Naive B cell (primary cell): ENCODE measurements at regions not wholly inside any gene's neighbourhood (a gene's known extent, or its start where the extent isn't known, plus 50 kb on each side); places are given as distances from the start of the nearest gene placed in this dataset.
A peak's percentile ranks its signal among the peaks of the same experiment; 100 is the strongest.
"Not testable (repeated sequence)": the region's sequence is repeated elsewhere in the genome, so short reads cannot be mapped to it uniquely, and the experiment has no call there.

Source experiments
- ATAC-seq, 2 donors: fragments of 150-1000 bp; cut with Tn5 transposase; 2 replicates each; pipeline ENCODE4 v1.10.0; 2021; ENCODE audit warnings: low read depth in 2 of 2, mild to moderate bottlenecking in 2 of 2, moderate library complexity in 2 of 2
- DNase-seq: peaks from one replicate; pipeline ENCODE4 v3.0.0; 2022
- H3K27ac Mint-ChIP-seq, 6 donors: one replicate each; pipeline ENCODE4 v1.8.0; 2020 to 2022; ENCODE audit warnings: mild to moderate bottlenecking in 6 of 6, mixed read lengths in 6 of 6, moderate library complexity in 5 of 6, inconsistent platforms in 2 of 6
- H3K27me3 Mint-ChIP-seq, 3 donors: one replicate each; pipeline ENCODE4 v1.8.0; 2021 to 2022; ENCODE audit warnings: mixed read lengths in 3 of 3, mild to moderate bottlenecking in 1 of 3
- H3K36me3 Mint-ChIP-seq, 2 donors: one replicate each; pipeline ENCODE4 v1.8.0; 2020 to 2022; ENCODE audit warnings: mixed read lengths in 2 of 2, inconsistent platforms in 1 of 2, mild to moderate bottlenecking in 1 of 2
- H3K4me1 Mint-ChIP-seq, 3 donors: one replicate each; pipeline ENCODE4 v1.8.0; 2020 to 2022; ENCODE audit warnings: mixed read lengths in 3 of 3, inconsistent platforms in 1 of 3, mild to moderate bottlenecking in 1 of 3, moderate library complexity in 1 of 3
- H3K4me3 Mint-ChIP-seq, 8 donors: one replicate each; pipeline ENCODE4 v1.8.0; 2020 to 2022; ENCODE audit warnings: mild to moderate bottlenecking in 8 of 8, mixed read lengths in 8 of 8, moderate library complexity in 8 of 8, inconsistent platforms in 2 of 8
- H3K9me3 Mint-ChIP-seq, 7 donors: one replicate each; pipeline ENCODE4 v1.8.0; 2020 to 2022; ENCODE audit warnings: mixed read lengths in 7 of 7, mild to moderate bottlenecking in 5 of 7, inconsistent platforms in 2 of 7, moderate library complexity in 1 of 7

- not testable (repeated sequence) for H3K27me3 Mint-ChIP-seq, ATAC-seq, H3K27ac Mint-ChIP-seq, H3K4me3 Mint-ChIP-seq, H3K36me3 Mint-ChIP-seq, H3K4me1 Mint-ChIP-seq, DNase-seq
- peaks cover 8 to 38% (median 14%) of the 10 kb centered on the region in 7 donors for H3K9me3 Mint-ChIP-seq
Measured at GRCh38 chr2:132360964-132361363, 55.6 kb upstream of the GPR39 start.

GRCh38 chr2:132361498-132361897, 55.1 kb upstream of the GPR39 start:
- H3K27me3 Mint-ChIP-seq, H3K4me1 Mint-ChIP-seq, H3K27ac Mint-ChIP-seq, DNase-seq, H3K36me3 Mint-ChIP-seq, H3K4me3 Mint-ChIP-seq, ATAC-seq: not testable (repeated sequence)
- peaks cover 8 to 42% (median 14%) of the 10 kb centered on the region in 7 donors for H3K9me3 Mint-ChIP-seq

- not testable (repeated sequence) for ATAC-seq, H3K4me3 Mint-ChIP-seq, H3K27ac Mint-ChIP-seq, H3K36me3 Mint-ChIP-seq, H3K27me3 Mint-ChIP-seq, DNase-seq, H3K4me1 Mint-ChIP-seq
- H3K9me3 Mint-ChIP-seq: peaks cover 8 to 42% (median 14%) of the 10 kb centered on the region in 7 donors
Measured at GRCh38 chr2:132363352-132363751, 53.3 kb upstream of the GPR39 start.

- not testable (repeated sequence) for ATAC-seq, H3K4me1 Mint-ChIP-seq, H3K36me3 Mint-ChIP-seq, DNase-seq, H3K27me3 Mint-ChIP-seq, H3K4me3 Mint-ChIP-seq
- Mint-ChIP-seq H3K9me3 (peaks cover 5 to 34% (median 13%) of the 10 kb centered on the region in 7 donors), H3K27ac (peak overlapping the region in 1 of 6 donors; percentile 59)
Measured at GRCh38 chr2:132365963-132366362, 50.6 kb upstream of the GPR39 start.

- no peak overlapping the region for H3K4me3 Mint-ChIP-seq
- no peaks in the 10 kb centered on the region for H3K36me3 Mint-ChIP-seq
- ATAC-seq: no peak
- H3K27me3 Mint-ChIP-seq: peaks cover 0 to 5% (median 0%) of the 10 kb centered on the region in 3 donors
- H3K4me1 Mint-ChIP-seq: no peaks in the 10 kb centered on the region
- H3K9me3 Mint-ChIP-seq: peaks cover 3 to 34% (median 13%) of the 10 kb centered on the region in 7 donors
- no peak overlapping the region for H3K27ac Mint-ChIP-seq
- DNase-seq: no peak
Measured at GRCh38 chr2:132366421-132367180, 50.0 kb upstream of the GPR39 start.
